SK-MEL-5 (cell line): ENCODE measurements at regions not wholly inside any gene's neighbourhood (a gene's known extent, or its start where the extent isn't known, plus 50 kb on each side); places are given as distances from the start of the nearest gene placed in this dataset.

ENCODE experiments used
- DNase-seq: peaks from one replicate; pipeline ENCODE4 v3.0.0-alpha.2; 2016; ENCODE audit warnings: low read depth, low spot score
- in situ Hi-C: cut with HindIII; loops from 2 replicates; pipeline ENCODE4 v1.10.0; 2016; ENCODE audit warnings: low sequenced_read_pairs, high pct_unique_total_duplicates, low pct_unique_long_range_greater_than_20kb

GRCh38 chr15:39442898-39443297 lies 138.0 kb upstream of the THBS1 start:
- in situ Hi-C loops, result no loop called here
- DNase-seq, result no peak

DNA sequence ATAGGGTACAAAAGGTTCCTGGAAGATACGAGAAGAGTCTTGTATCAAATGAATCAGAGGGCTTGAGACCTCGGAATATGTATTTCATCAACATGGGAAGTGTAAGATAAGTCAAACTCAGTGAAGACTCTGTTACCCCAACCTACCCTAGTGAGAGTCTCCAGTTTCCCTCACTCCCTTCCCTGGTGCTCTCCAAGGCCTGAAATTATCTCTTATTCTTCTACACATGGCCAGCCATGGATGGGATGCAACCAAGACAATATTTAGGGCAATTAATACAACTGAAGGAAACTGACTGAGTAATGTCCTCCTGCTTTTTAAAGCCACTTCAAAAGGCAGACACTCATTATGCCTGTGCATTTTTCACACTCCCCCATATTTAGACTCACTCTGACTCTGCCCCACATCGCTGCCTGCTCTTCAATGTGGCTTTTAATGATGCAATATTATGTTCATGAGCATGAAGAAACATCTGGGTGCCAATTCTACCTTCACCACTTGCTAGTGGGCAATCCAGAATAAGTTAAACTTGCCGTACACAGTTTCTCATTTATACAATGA lies 137.1 kb upstream of the THBS1 start:
- DNase-seq, result no peak
- in situ Hi-C loops, result no loop called here

DNA sequence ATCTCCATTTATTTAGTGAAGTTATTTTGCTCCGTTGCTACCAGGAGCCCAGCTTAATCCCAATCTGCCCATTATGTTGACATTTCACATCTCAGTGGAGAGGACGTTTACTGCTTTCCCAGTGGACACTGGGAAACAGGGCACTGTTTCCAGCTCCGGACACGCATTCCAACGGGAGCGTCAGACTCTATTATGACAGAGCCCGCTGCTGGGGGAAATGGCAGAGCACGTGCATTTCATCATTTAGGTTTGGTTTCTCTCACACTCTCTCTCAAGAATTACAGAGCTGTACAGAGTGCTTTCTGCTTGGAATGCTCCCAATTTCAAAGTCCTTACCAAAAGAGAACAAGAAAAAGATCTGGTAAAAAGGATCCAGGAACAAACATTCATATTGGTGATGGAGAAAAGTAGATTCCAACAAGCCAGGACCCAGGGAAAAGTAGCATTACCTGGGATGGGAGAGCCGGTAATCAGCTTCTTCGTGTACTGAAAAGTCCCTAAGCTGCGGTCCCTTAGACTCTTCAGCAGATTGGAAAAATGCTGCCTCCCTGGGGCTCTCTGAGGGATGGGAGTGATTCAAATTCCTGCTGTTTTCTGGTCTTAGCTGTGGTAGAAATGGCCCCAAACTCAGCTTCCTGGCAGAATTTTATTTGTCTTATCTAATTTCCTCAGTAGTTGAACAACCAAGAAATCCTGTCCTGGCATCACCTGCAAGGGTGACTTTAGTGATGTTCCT lies 136.0 kb upstream of the THBS1 start:
- in situ Hi-C loops, result no loop called here
- peak; percentile 27 for DNase-seq

GRCh38 chr15:39445931-39446330 lies 134.9 kb upstream of the THBS1 start:
- in situ Hi-C loops, result no loop called here
- DNase-seq, result no peak

DNA sequence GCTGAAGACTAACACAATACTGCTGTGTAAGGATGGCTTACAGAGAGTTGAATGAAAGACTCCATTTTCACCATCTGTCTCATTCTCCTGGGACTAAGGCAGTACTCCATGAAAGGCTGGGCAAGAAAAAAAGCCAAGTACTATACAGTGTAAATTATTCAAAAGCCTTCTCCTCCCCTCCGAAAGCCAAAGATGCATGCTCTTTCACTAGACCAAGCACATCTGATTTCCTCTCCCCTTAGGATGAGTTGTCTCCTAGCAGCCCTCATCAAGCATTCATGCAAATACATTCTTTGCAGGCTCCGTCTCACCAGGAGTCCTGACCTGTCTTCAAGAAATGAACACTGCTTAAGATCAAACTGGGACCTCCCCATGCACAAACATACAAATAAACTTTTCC lies 133.5 kb upstream of the THBS1 start:
- no peak for DNase-seq
- in situ Hi-C loops, result no loop called here

DNA sequence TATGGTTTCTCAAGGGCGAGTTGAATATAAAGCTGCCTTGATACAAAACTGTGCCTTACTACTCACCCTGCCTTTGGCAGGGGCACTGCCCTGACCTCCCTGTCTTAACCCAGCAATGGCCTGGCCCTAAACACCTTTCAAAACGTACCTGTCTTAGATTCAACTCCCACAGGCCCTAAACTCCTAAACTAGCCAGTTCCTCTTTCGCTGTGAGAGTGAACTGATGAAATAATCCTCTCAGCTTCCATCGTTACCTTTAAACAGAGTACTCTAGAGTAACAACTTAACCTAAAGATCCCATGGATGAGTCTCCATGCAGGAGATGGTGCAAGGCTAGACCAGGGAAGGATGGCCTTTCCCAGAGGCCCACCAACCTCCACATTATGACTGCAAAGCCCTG lies 133.0 kb upstream of the THBS1 start:
- in situ Hi-C loops, result no loop called here
- no peak for DNase-seq

GRCh38 chr15:39448409-39448808 lies 132.5 kb upstream of the THBS1 start:
- DNase-seq, result no peak
- in situ Hi-C loops, result no loop called here

- no peak for DNase-seq
- in situ Hi-C loops, result no loop called here
Measured at GRCh38 chr15:39451121-39451688, 129.7 kb upstream of the THBS1 start.

- DNase-seq, result no peak
- in situ Hi-C loops, result no loop called here
Measured at GRCh38 chr15:39451871-39452270, 129.0 kb upstream of the THBS1 start.

DNA sequence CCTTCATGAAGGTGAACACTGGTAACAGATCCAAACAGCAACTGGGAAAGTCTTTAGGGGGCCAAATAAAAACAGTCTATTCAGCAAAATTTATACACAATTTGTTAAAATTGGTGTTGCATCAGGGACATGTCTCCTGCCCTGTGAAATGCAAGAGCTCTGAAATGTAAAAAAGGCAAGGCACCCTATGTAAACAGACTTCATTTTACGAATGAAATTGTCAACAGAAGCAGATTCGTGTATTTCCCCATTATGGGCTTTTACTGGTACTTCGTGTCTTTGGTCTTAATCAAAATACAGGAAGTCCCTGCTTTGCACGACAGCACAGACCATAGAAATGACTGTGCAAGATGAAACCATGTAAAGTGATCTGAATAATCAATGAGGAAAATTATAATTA lies 127.3 kb upstream of the THBS1 start:
- no peak for DNase-seq
- in situ Hi-C loops, result no loop called here

DNA sequence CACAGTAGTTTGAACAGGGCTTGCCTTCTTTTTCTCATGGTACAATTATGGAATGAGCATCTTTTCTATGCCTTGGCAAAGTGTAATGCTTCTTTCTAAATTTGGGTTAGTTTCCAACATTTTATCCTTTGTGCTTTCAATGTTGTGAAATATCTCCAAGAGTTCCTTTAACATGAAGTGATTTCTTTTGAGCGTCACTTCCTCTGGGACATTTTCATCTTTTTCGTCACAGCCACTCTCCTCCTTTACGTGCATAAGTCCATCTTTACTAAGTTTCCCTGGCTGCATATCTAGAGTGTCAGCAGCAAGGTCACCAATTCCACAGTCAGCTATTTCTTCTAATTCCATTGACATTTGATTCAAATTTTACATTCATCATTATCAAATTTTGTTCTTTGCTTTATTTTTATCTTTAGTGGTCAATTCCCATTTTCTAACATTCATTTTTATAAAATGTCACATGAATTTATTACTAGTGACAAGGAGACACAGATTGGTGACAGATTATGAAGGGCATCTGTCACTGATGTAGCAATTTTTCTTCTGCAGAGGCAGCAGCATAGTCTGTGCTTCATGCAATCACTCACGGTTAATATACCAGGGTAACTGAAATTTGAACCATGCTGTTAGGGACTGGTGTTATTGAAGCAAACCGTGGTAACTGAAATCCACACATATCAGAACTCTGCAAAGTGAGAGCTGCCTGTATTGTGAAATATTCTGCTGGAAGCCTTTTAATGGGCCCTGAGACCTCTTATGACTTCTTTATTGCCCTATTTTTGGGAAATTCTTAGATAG lies 126.5 kb upstream of the THBS1 start:
- in situ Hi-C loops, result no loop called here
- no peak for DNase-seq

GRCh38 chr15:39455471-39455991 lies 125.3 kb upstream of the THBS1 start:
- DNase-seq, result no peak
- in situ Hi-C loops, result no loop called here

DNA sequence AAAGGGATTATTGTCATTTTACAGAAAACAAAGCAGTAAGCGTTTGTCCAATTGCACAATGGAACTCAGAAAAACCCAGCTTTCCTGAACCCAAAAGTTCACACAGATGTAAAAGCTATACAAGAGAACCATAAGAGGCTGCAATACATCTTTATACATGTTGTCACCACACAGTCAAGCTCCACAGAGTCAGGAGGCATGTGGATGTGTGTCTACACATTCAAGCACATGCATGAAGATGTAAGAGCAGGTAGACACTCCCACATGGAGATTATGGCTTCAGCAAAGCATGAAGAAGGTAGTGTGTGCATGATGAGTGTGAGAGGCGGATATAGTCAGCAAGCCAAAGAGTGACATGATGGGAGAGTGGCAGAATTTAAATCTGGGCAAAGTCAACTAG lies 124.7 kb upstream of the THBS1 start:
- DNase-seq, result no peak
- in situ Hi-C loops, result no loop called here

DNA sequence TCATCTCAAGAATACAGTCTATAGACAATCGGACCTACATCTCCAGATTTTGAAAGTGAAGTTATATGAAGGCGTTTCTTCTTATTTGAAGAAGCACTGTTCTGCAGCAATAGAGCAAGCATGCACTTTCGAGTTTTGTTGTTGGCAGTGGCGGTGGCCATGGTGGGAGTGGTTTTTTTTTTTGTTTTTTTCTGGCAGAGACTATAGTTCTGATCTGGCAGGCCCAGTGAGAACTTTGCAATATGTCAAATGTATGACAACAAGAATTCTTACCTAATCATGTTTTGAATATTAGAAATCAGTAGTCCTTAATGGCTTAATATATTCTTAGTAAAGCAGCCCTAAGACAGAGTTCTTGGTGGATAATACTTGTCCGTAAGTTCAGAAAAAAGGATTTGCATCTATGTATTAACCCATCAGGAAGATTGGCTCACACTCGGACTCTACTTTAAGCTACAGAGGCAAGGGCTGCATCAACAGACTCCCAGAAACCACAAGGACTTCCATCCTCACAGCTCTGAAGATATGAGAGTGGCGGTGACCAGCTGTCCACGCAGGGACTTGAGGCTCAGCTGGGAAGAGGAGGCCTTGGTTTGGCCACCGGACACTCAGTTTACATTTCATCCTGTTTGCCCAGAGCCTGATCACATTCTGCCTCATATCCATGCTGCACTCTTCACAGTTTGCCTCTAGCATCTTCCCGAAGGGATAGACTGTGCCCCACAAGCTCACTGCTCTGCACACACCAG lies 124.1 kb upstream of the THBS1 start:
- DNase-seq, result no peak
- in situ Hi-C loops, result no loop called here

GRCh38 chr15:39458131-39458530 lies 122.7 kb upstream of the THBS1 start:
- DNase-seq, result no peak
- in situ Hi-C loops, result no loop called here

DNA sequence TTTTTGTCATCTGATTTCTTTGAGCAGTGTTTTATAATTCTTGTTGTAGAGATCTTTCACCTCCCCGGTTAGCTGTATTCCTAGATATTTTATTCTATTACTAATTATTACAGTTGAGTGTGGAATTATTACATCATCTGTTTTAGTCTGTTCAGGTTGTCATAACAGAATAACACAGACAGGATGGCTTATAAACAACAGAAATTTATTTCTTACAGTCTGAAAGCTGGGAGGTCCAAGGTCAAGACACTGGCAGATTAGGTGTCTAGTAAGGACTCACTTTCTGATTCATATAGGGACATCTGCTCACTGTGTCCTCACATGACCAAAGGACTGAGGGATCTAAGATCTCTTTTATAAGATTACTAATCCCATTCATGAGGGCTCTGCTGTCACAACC lies 121.3 kb upstream of the THBS1 start:
- in situ Hi-C loops, result no loop called here
- DNase-seq, result no peak

GRCh38 chr15:39460748-39461147 lies 120.1 kb upstream of the THBS1 start:
- no peak for DNase-seq
- in situ Hi-C loops, result no loop called here
